ENCODE measurements at regions not wholly inside any gene's neighbourhood (a gene's known extent, or its start where the extent isn't known, plus 50 kb on each side); places are given as distances from the start of the nearest gene placed in this dataset.
"Not testable (repeated sequence)": the region's sequence is repeated elsewhere in the genome, so short reads cannot be mapped to it uniquely, and the experiment has no call there.

DNA sequence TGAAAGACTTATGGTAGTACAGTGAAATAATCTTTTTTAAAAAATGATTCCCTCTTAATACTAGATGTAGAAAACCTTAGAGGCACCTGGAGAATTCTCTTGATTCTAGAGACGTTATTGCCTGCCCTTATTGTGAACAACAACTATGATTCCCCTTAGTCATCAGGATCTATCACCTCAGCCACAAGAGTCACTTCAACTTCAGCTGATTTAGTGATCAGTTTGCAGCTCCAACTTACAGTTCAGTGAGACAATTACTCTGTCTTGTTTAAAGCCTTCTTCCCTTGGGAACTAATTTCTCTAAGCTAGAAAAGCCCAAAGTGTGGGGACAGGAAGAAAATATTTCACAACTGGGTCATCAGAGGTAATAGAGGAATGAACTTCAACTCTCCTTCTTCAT is 254.3 kb upstream of the SLITRK1 start:
- DNase-seq (ENCODE audit: low read depth) = no peak

GRCh38 chr13:84132491-84132890 is 250.2 kb upstream of the SLITRK1 start:
- no peak for DNase-seq (ENCODE audit: low read depth)

- no peak for DNase-seq (ENCODE audit: low read depth)
Observed at GRCh38 chr13:84131249-84131648, 249.0 kb upstream of the SLITRK1 start.

GRCh38 chr13:84130495-84131114 is 248.3 kb upstream of the SLITRK1 start:
- DNase-seq (ENCODE audit: low read depth) = no peak

DNA sequence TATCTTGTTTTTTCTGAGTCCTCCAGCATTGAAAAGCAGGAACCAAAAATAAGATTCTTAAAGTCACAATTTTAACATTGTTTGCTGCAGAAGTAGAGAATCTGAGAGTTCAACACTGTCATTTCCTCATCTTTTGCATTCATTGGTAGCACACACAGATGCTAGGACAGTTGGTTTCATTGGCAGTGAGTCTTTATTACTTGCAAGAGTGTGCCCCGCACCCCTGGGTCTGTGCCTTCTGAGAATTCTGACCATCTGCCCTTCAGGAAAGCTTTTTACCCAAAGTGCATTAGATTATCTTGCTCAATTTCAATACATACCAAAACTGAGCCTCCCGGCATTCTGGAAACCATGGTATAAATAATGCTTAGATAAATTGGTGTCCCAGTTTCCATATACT is 247.7 kb upstream of the SLITRK1 start:
- DNase-seq (ENCODE audit: low read depth) = no peak

DNA sequence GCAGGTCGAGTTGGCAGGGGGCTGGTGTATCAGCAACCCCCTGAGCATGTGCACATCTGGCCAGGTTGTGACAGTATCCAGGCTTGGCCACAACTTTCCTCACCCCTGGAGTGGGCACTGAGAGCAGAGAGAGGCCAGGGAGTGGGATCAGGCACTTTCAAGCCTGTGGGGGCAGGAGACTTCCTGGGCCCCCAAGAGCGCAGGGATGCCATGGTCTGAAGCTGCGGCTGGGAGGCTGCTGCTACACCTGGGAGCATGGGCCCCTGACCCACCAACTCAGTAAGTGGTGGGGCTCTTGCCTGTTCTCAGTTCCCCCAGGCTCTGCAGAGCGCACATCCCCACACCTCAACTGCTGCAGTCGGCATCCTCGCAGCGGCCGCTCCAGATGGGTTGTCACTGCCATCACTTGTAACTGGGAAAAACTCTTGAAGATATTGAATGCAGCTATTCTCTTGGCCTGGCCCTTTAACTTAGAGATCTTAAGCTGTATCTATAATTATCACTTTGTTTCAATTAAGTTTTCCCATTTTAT is 245.4 kb upstream of the SLITRK1 start:
- DNase-seq (ENCODE audit: low read depth) = no peak

DNA sequence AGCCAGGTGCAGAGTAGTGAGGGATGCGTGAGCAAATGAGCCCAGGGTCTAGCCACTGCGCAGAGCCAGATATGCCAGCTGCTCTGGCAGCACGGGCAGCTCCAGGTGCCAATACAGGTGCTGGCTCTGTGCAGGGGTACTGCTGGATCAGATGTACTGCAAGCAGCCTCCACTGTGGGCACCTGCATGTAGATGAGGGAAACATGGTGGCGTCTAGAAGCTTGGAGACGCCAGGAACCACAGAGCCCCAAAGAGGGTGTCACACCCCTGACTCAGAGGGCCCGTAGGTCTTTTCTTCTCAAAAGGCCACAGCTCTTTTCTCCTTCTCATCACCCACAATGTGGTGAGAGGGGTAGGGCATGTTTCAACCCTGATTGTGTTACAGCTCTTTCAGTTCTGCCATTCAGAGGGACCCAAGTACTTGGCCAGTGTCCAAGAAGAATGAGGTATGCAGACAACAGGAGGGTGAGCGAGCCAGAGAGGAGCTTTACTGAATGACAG is 244.4 kb upstream of the SLITRK1 start:
- DNase-seq (ENCODE audit: low read depth) = no peak

DNA sequence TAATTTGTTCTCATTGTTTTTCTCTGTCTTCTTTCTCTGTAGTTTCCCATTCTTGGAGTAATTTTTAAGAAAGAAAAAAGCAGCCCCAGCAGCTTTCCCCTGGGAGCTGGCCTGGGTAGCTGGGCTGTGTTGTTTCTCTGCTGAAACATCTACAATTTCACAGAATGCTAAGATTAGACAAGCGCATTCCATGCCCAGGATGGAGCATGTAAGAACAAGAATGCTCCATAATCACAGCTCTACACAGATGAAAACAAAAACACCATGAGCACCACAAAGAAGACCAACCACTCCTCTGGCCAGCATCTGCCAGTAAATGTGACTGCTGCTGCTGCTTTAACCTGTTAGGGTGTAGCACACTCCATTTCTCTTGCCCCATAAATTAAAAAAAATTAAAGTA is 239.2 kb upstream of the SLITRK1 start:
- no peak for DNase-seq (ENCODE audit: low read depth)

GRCh38 chr13:84118839-84119409 is 236.7 kb upstream of the SLITRK1 start:
- DNase-seq (ENCODE audit: low read depth) = no peak

DNA sequence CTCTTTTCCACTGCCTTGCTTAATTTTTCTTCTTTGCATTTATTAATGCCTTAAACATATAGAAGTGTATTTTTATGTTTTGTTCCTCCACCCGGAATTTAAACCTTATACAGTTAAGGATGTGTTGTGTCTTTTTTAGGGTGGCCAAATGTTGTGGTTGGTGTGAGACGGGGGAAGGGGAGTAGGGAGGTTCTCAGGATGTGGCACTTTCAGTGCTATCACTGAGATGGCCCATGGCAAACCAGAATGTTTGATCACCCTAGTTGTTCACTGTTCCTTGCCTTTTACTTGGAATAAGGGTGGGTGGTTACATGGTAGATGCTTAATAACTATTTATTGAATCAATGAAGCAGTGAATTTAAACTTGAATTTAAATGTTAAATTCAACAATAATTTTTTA is 216.0 kb upstream of the SLITRK1 start:
- DNase-seq (ENCODE audit: low read depth) = no peak

DNA sequence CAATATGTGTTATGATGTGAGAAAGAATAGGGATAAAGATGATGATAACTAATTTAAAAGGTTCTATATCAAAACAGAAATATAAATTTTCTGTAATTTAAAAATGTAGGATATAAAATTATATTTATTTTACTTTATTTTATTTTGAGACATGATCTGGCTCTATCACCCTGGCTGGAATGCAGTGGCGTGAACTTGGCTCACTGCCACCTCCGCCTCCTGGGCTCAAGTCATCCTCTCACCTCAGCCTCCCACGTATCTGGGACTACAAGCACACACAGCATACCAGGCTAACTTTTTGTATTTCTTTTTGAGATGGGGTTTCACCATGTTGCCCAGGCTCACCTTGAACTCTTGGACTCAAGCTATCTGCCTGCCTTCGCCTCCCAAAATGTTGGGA is 214.9 kb upstream of the SLITRK1 start:
- no peak for DNase-seq (ENCODE audit: low read depth)

- no peak for DNase-seq (ENCODE audit: low read depth)
Observed at GRCh38 chr13:84096216-84096615, 213.9 kb upstream of the SLITRK1 start.

- DNase-seq (ENCODE audit: low read depth) = no peak
Observed at GRCh38 chr13:84088996-84089395, 206.7 kb upstream of the SLITRK1 start.

DNA sequence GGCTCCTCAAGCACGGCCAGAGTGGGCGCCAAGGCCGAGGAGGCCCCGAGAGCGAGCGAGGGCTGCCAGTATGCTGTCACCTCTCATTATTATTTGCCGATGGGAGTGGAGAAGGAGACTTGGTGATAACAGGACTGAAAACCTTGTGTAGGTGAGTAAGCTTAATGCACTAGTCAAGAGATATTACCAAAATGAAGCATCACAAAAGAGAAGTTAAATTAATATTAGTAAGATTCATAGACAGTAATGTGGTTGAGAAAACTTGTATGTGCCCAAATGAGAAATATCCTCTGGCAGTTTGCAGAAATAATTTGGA is 204.5 kb upstream of the SLITRK1 start:
- DNase-seq (ENCODE audit: low read depth) = no peak

GRCh38 chr13:84086098-84086846 is 204.0 kb upstream of the SLITRK1 start:
- DNase-seq (ENCODE audit: low read depth) = not testable (repeated sequence)

DNA sequence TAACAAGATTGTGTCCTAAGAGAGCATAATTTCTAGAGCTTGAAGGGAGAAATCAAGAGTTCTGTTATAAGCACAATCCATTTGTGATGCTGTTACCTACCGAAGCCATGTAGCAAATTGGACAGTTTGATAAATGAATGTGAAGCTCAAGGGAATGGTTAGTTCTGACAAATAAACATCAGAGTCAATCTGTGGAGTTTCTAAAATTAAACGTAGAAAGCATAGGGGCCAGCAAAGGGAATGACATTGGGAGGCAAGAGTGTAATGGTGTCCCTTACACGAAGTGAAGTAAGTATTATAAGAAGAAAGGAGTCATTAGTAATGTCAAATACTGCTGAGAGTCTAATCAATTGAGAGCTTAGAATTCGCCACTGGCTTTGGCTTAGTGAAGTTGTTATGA is 200.2 kb upstream of the SLITRK1 start:
- no peak for DNase-seq (ENCODE audit: low read depth)

GRCh38 chr13:84080748-84081530 is 198.7 kb upstream of the SLITRK1 start:
- no peak for DNase-seq (ENCODE audit: low read depth)

DNA sequence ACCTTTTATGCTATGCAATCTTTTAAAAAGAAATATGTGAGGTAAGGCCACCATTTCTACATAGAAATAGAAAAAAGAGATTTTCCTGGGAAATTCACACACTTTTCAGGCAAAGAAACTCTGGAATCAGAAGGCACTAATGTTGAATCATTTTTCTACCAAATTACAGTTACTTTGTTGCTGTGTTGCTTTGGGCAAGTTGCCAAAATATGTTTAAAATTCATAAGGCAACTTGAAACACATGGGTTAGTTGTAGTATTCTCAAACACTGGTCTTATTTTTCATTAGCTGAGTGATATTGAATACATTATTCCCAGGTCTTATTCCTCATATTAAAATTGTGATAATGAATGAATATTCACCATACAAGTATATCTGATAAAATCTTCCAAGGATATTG is 195.0 kb upstream of the SLITRK1 start:
- no peak for DNase-seq (ENCODE audit: low read depth)

DNA sequence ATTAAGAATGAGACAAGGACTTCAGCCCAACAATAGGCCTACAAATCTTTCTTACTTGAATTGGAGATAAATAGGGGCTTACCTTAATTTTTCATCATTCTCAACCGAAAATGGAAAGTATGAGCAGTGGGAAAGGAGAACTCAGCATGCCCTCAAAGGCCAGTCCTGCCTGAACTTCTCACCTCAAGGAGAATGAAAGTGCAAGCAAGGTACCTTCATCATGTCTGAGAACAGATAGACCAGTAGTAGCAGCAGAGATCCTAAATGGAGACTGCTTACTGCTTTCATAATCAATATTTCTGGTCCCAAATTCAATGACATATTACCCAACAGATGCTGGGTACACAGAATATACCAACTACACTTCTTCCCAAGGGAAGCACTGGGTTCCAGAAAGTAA is 194.0 kb upstream of the SLITRK1 start:
- DNase-seq (ENCODE audit: low read depth) = no peak

GRCh38 chr13:84050536-84050935 is 168.3 kb upstream of the SLITRK1 start:
- no peak for DNase-seq (ENCODE audit: low read depth)

DNA sequence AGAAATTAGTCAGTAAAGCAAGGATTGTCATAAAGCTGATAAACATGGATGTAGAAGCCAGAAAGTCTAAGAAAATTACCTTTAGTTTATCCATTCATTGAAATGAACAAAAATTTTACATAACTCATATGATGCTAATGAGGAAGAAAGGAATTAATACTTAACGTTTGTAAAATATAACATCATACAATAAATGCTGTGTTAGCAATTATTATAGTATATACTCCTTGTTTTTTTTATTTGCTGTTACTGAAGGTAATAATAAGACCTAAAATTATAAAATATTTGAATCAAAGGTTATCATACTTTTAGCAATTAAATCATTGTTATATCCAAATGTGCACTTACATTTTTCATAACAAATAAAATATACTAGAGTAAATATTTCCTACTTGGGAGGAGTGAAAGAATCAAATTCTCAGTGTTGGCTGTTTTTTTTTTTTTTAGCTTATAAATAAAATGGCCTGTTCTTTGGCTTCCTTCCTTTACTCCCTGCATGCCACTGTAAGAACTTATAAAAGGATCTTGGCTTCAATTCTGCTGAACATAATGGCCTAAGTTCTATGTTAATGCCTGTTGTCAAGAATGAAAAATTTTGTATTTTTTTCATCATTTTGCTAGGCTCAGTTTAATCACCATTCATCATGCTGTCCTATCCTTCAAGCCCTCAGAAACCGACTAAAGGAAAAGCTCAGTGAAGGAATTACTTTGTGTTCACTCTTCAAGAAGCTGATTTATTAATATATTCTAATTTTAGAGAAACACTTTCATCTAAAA is 167.4 kb upstream of the SLITRK1 start:
- DNase-seq (ENCODE audit: low read depth) = no peak

DNA sequence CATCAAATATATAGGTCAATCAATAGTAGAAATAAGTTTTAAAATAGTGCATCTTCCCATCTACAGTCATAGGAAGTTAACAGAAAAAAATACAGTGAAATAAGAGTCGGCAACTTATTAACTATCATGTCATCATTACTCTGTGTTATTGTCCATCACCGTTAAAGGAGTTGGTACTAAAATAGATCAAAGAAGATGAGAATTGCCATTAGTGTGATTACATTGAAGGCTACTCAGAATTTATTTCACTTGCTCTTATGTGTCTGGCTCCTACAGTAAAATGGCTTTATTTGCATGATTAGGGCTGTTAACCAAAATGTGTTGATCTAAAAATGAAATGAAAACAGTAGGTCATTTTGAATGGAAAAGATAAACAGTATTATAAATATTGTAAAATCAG is 162.5 kb upstream of the SLITRK1 start:
- DNase-seq (ENCODE audit: low read depth) = no peak
